Caco-2 (cell line): ENCODE measurements at regions not wholly inside any gene's neighbourhood (a gene's known extent, or its start where the extent isn't known, plus 50 kb on each side); places are given as distances from the start of the nearest gene placed in this dataset.

Source experiments
- BruUV-seq: library from RNA; stranded (reverse); fragments of 400-500 nt; replicated peaks from 2 replicates; lab custom pipeline; 2021; lab: Mats Ljungman, UMichigan
- CTCF ChIA-PET: fragments of 300-600 bp; sonication (Branson Sonifier 250); formaldehyde crosslinking; loops from one replicate; lab custom pipeline; 2022; ENCODE audit warnings: antibody characterized with exemption; lab: Charles Lee
- POLR2A ChIA-PET: fragments of 300-600 bp; sonication (Branson Sonifier 250); formaldehyde crosslinking; loops from one replicate; lab custom pipeline; 2022; ENCODE audit warnings: antibody characterized with exemption; lab: Charles Lee
- DNase-seq, 2 experiments: peaks; one replicate each; pipeline versions ENCODE4 v3.0.0 to v3.0.0-alpha.2; 2020 to 2022
- H3K27me3 ChIP-seq: replicated peaks from 2 replicates; pipeline ENCODE4 v1.6.0; 2011; ENCODE audit warnings: low read length; ENCODE audit not compliant: control insufficient read depth, insufficient read depth
- H3K36me3 ChIP-seq: 2 replicates; pipeline ENCODE4 v1.5.1; 2011; ENCODE audit warnings: low read length; ENCODE audit not compliant: control insufficient read depth, insufficient read depth
- H3K4me1 ChIP-seq: fragments of 250-450 bp; sonication (Bioruptor Pico); 2 replicates; pipeline ENCODE4 v1.5.1; 2020; ENCODE audit warnings: mild to moderate bottlenecking
- H3K4me3 ChIP-seq: 2 replicates; pipeline ENCODE4 v1.5.1; 2011; ENCODE audit warnings: low read depth, mild to moderate bottlenecking, control low read depth, low read length
- H3K9me3 ChIP-seq: fragments of 250-450 bp; sonication (Bioruptor Pico); 2 replicates; pipeline ENCODE4 v1.5.1; 2020; ENCODE audit warnings: mild to moderate bottlenecking, moderate library complexity
- H3K27ac Mint-ChIP-seq: one replicate; pipeline ENCODE4 v1.8.0; 2022; ENCODE audit warnings: mixed read lengths; ENCODE audit not compliant: unreplicated experiment
- H3K27me3 Mint-ChIP-seq: one replicate; pipeline ENCODE4 v1.8.0; 2022; ENCODE audit warnings: mixed read lengths; ENCODE audit not compliant: insufficient read depth, unreplicated experiment
- H3K36me3 Mint-ChIP-seq: one replicate; pipeline ENCODE4 v1.8.0; 2022; ENCODE audit warnings: mild to moderate bottlenecking, mixed read lengths; ENCODE audit not compliant: insufficient read depth, unreplicated experiment
- H3K4me1 Mint-ChIP-seq: one replicate; pipeline ENCODE4 v1.8.0; 2022; ENCODE audit warnings: low read depth, mixed read lengths; ENCODE audit not compliant: unreplicated experiment
- H3K4me3 Mint-ChIP-seq: one replicate; pipeline ENCODE4 v1.8.0; 2022; ENCODE audit warnings: mild to moderate bottlenecking, moderate library complexity, mixed read lengths; ENCODE audit not compliant: unreplicated experiment
- H3K9me3 Mint-ChIP-seq: one replicate; pipeline ENCODE4 v1.8.0; 2022; ENCODE audit warnings: mixed read lengths; ENCODE audit not compliant: unreplicated experiment
- CTCF ChIP-seq, 2 experiments: fragments of 200-600 bp in 1 of 2; IDR thresholded peaks; 1 replicate in 1 of 2; 2 replicates in 1 of 2; pipeline versions ENCODE4 v1.5.1 to v1.8.0; 2011 to 2022; ENCODE audit warnings: antibody characterized with exemption in 1 of 2, control low read depth in 1 of 2, inconsistent platforms in 1 of 2, low read depth in 1 of 2, low read length in 1 of 2, mild to moderate bottlenecking in 1 of 2, moderate library complexity in 1 of 2; ENCODE audit not compliant: insufficient read depth in 1 of 2, severe bottlenecking in 1 of 2, unreplicated experiment in 1 of 2
- intact Hi-C: fragments of 100-400 bp; cut with micrococcal nuclease; formaldehyde crosslinking; loops from one replicate; pipeline ENCODE4 v1.10.0; 2022; ENCODE audit not compliant: unreplicated experiment

GRCh38 chr12:107984973-107985372 lies 144.1 kb upstream of the WSCD2 start:
- H3K4me3 Mint-ChIP-seq: no peak overlapping the region
- H3K9me3 ChIP-seq: no peaks in the 10 kb centered on the region
- no peak overlapping the region for H3K4me3 ChIP-seq
- no peak for DNase-seq
- H3K27me3 ChIP-seq: no peaks in the 10 kb centered on the region
- H3K27me3 Mint-ChIP-seq: peaks cover 19% of the 10 kb centered on the region
- intact Hi-C loops: no loop called here
- ChIA-PET CTCF (interaction anchor here (1.0 kb wide), 1 partner anchor 8 kb away, joined by 3 read pairs; no protein-coding TSS in a partner anchor), POLR2A (no interaction called here)
- no peaks in the 10 kb centered on the region for H3K36me3 ChIP-seq
- no peak overlapping the region for H3K27ac Mint-ChIP-seq
- TF ChIP-seq CTCF (IDR thresholded peaks at IDR 0.05; ENCODE audit: insufficient read depth in 1 of 2, low read depth in 1 of 2, low read length in 1 of 2, severe bottlenecking in 1 of 2, unreplicated experiment in 1 of 2): no peak
- no peaks in the 10 kb centered on the region for H3K9me3 Mint-ChIP-seq
- no peaks in the 10 kb centered on the region for H3K36me3 Mint-ChIP-seq
- no TSS peak for BruUV-seq
- no peaks in the 10 kb centered on the region for H3K4me1 Mint-ChIP-seq
- H3K4me1 ChIP-seq: no peaks in the 10 kb centered on the region

GRCh38 chr12:107986183-107986582 lies 142.9 kb upstream of the WSCD2 start:
- H3K9me3 ChIP-seq: no peaks in the 10 kb centered on the region
- no TSS peak for BruUV-seq
- POLR2A ChIA-PET: no interaction called here

GRCh38 chr12:107990325-107990724 lies 138.8 kb upstream of the WSCD2 start:
- no peaks in the 10 kb centered on the region for H3K9me3 Mint-ChIP-seq
- CTCF ChIA-PET: interaction anchor here (0.8 to 1.6 kb wide), 5 partner anchors 72 to 522 kb away, joined by 3 to 15 read pairs (median 3); no protein-coding TSS in a partner anchor
- no peak overlapping the region for H3K4me3 ChIP-seq
- H3K27me3 ChIP-seq: no peaks in the 10 kb centered on the region
- DNase-seq: peak; percentile 60 to 68
- BruUV-seq: no TSS peak
- no peaks in the 10 kb centered on the region for H3K9me3 ChIP-seq
- POLR2A ChIA-PET: no interaction called here
- no peaks in the 10 kb centered on the region for H3K36me3 ChIP-seq
- intact Hi-C loops: loop anchor here (1.0 to 5.0 kb wide), 4 partner anchors 73 to 522 kb away; no protein-coding TSS in a partner anchor
- no peak overlapping the region for H3K4me3 Mint-ChIP-seq
- no peaks in the 10 kb centered on the region for H3K36me3 Mint-ChIP-seq
- H3K27me3 Mint-ChIP-seq: peaks cover 9% of the 10 kb centered on the region
- H3K4me1 ChIP-seq: no peaks in the 10 kb centered on the region
- H3K27ac Mint-ChIP-seq: no peak overlapping the region
- TF ChIP-seq CTCF (IDR thresholded peaks at IDR 0.05; ENCODE audit: insufficient read depth in 1 of 2, low read depth in 1 of 2, low read length in 1 of 2, severe bottlenecking in 1 of 2, unreplicated experiment in 1 of 2): peak; percentile 59 to 60
- no peaks in the 10 kb centered on the region for H3K4me1 Mint-ChIP-seq

More at GRCh38 chr12:107986183-107986582, 142.9 kb upstream of the WSCD2 start:
- Histone ChIP-seq H3K27me3 (no peaks in the 10 kb centered on the region), H3K4me3 (no peak overlapping the region), H3K36me3 (no peaks in the 10 kb centered on the region), H3K4me1 (no peaks in the 10 kb centered on the region)
- Mint-ChIP-seq H3K27me3 (peaks cover 19% of the 10 kb centered on the region), H3K36me3 (no peaks in the 10 kb centered on the region), H3K4me1 (no peaks in the 10 kb centered on the region), H3K27ac (no peak overlapping the region), H3K9me3 (no peaks in the 10 kb centered on the region), H3K4me3 (no peak overlapping the region)
- intact Hi-C loops: no loop called here
- TF ChIP-seq CTCF (IDR thresholded peaks at IDR 0.05; ENCODE audit: insufficient read depth in 1 of 2, low read depth in 1 of 2, low read length in 1 of 2, severe bottlenecking in 1 of 2, unreplicated experiment in 1 of 2): no peak
- CTCF ChIA-PET: no interaction called here
- DNase-seq: no peak
